ENCODE measurements at regions not wholly inside any gene's neighbourhood (a gene's known extent, or its start where the extent isn't known, plus 50 kb on each side); places are given as distances from the start of the nearest gene placed in this dataset.

DNA sequence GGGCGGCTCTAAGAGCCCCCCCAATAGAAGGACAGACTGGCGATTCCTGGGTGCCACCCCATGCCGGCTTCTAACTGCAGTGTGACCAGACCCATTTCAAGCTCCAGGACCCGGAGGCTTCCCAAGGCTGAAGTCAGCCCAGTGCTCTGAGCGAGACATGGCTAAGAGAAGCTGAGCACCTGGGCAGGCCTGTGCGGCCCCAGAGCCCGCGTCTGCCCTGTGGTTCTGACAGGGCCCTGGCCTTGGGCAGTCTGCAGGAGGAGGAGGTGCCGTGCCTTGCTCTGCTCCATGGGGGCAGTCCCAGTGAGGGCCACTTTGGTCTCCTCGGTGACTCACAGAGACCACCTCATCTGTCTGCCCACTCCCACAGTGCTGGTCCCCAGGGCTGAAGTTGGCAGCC is 1314.2 kb downstream of the BRD1 start:
- Histone ChIP-seq H4K20me1 (ENCODE audit: insufficient read depth) (no peaks in the 10 kb centered on the region), H2AFZ (ENCODE audit: low read depth, low read length, poor library complexity, severe bottlenecking) (no peak overlapping the region), H3K27me3 (ENCODE audit: insufficient read depth, low read length) (no peaks in the 10 kb centered on the region), H3K36me3 (ENCODE audit: control insufficient read depth in 1 of 2, insufficient read depth in 2 of 2, low read length in 2 of 2) (no peaks in the 10 kb centered on the region), H3K9me2 (ENCODE audit: insufficient read depth) (no peaks in the 10 kb centered on the region), H3K4me2 (ENCODE audit: low read length) (no peak overlapping the region), H3K79me2 (ENCODE audit: insufficient read depth, low read length) (no peaks in the 10 kb centered on the region), H3K9ac (ENCODE audit: low read length) (no peak overlapping the region), H3K4me1 (ENCODE audit: control insufficient read depth in 1 of 2, insufficient read depth in 2 of 2, low read length in 2 of 2) (no peaks in the 10 kb centered on the region), H3K9me3 (ENCODE audit: control insufficient read depth in 1 of 2, insufficient read depth in 1 of 2, low read depth in 1 of 2, low read length in 2 of 2) (no peaks in the 10 kb centered on the region), H3K4me3 (replicated peaks in 1 of 2; ENCODE audit: low read depth in 1 of 2, low read length in 2 of 2) (no peak overlapping the region), H3K27ac (ENCODE audit: low read depth, low read length) (no peak overlapping the region)
- TF ChIP-seq, protein P1, sequence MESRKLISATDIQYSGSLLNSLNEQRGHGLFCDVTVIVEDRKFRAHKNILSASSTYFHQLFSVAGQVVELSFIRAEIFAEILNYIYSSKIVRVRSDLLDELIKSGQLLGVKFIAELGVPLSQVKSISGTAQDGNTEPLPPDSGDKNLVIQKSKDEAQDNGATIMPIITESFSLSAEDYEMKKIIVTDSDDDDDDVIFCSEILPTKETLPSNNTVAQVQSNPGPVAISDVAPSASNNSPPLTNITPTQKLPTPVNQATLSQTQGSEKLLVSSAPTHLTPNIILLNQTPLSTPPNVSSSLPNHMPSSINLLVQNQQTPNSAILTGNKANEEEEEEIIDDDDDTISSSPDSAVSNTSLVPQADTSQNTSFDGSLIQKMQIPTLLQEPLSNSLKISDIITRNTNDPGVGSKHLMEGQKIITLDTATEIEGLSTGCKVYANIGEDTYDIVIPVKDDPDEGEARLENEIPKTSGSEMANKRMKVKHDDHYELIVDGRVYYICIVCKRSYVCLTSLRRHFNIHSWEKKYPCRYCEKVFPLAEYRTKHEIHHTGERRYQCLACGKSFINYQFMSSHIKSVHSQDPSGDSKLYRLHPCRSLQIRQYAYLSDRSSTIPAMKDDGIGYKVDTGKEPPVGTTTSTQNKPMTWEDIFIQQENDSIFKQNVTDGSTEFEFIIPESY (IDR thresholded peaks at IDR 0.05; ENCODE audit: extremely low read depth, insufficient replicate concordance, low read length): no peak
- TF ChIP-seq ZFX (IDR thresholded peaks at IDR 0.05) (no peak), EZH2phosphoT487 (IDR thresholded peaks at IDR 0.05; ENCODE audit: borderline replicate concordance) (no peak), EGR1 (IDR thresholded peaks at IDR 0.05; ENCODE audit: low read depth) (no peak), CEBPB (IDR thresholded peaks at IDR 0.05; ENCODE audit: low read depth) (no peak), CBX3 (IDR thresholded peaks at IDR 0.05; ENCODE audit: low read depth) (no peak), YY1 (IDR thresholded peaks at IDR 0.05; ENCODE audit: extremely low read depth, insufficient replicate concordance, low read depth, low read length) (no peak), ZNF274 (IDR thresholded peaks at IDR 0.05; ENCODE audit: low read depth, low read length) (no peak), SIN3A (IDR thresholded peaks at IDR 0.05; ENCODE audit: low read depth) (no peak), JUND (IDR thresholded peaks at IDR 0.05) (no peak), FOSL1 (IDR thresholded peaks at IDR 0.05; ENCODE audit: low read depth) (no peak), ELF1 (IDR thresholded peaks at IDR 0.05; ENCODE audit: borderline replicate concordance, low read depth) (no peak), POLR2A (IDR thresholded peaks at IDR 0.05; ENCODE audit: borderline replicate concordance, extremely low read depth, insufficient read depth, insufficient read length) (no peak), POLR2AphosphoS5 (IDR thresholded peaks at IDR 0.05; ENCODE audit: low read depth, low read length) (no peak), TCF7L2 (IDR thresholded peaks at IDR 0.05; ENCODE audit: borderline replicate concordance, extremely low read depth, insufficient read depth, insufficient read length) (no peak)
- TF ChIP-seq, protein P2, sequence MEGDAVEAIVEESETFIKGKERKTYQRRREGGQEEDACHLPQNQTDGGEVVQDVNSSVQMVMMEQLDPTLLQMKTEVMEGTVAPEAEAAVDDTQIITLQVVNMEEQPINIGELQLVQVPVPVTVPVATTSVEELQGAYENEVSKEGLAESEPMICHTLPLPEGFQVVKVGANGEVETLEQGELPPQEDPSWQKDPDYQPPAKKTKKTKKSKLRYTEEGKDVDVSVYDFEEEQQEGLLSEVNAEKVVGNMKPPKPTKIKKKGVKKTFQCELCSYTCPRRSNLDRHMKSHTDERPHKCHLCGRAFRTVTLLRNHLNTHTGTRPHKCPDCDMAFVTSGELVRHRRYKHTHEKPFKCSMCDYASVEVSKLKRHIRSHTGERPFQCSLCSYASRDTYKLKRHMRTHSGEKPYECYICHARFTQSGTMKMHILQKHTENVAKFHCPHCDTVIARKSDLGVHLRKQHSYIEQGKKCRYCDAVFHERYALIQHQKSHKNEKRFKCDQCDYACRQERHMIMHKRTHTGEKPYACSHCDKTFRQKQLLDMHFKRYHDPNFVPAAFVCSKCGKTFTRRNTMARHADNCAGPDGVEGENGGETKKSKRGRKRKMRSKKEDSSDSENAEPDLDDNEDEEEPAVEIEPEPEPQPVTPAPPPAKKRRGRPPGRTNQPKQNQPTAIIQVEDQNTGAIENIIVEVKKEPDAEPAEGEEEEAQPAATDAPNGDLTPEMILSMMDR (IDR thresholded peaks at IDR 0.05 in 2 of 3, conservative IDR thresholded peaks at IDR 0.05 in 1 of 3; ENCODE audit: borderline replicate concordance in 1 of 3, insufficient read depth in 1 of 3, low read depth in 2 of 3, low read length in 2 of 3): no peak
- TF ChIP-seq, protein P3, sequence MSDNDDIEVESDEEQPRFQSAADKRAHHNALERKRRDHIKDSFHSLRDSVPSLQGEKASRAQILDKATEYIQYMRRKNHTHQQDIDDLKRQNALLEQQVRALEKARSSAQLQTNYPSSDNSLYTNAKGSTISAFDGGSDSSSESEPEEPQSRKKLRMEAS (IDR thresholded peaks at IDR 0.05): no peak
- TF ChIP-seq, protein P4, sequence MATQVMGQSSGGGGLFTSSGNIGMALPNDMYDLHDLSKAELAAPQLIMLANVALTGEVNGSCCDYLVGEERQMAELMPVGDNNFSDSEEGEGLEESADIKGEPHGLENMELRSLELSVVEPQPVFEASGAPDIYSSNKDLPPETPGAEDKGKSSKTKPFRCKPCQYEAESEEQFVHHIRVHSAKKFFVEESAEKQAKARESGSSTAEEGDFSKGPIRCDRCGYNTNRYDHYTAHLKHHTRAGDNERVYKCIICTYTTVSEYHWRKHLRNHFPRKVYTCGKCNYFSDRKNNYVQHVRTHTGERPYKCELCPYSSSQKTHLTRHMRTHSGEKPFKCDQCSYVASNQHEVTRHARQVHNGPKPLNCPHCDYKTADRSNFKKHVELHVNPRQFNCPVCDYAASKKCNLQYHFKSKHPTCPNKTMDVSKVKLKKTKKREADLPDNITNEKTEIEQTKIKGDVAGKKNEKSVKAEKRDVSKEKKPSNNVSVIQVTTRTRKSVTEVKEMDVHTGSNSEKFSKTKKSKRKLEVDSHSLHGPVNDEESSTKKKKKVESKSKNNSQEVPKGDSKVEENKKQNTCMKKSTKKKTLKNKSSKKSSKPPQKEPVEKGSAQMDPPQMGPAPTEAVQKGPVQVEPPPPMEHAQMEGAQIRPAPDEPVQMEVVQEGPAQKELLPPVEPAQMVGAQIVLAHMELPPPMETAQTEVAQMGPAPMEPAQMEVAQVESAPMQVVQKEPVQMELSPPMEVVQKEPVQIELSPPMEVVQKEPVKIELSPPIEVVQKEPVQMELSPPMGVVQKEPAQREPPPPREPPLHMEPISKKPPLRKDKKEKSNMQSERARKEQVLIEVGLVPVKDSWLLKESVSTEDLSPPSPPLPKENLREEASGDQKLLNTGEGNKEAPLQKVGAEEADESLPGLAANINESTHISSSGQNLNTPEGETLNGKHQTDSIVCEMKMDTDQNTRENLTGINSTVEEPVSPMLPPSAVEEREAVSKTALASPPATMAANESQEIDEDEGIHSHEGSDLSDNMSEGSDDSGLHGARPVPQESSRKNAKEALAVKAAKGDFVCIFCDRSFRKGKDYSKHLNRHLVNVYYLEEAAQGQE (IDR thresholded peaks at IDR 0.05; ENCODE audit: low read depth): no peak
- TF ChIP-seq, protein P5, sequence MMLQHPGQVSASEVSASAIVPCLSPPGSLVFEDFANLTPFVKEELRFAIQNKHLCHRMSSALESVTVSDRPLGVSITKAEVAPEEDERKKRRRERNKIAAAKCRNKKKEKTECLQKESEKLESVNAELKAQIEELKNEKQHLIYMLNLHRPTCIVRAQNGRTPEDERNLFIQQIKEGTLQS (IDR thresholded peaks at IDR 0.05): no peak
- intact Hi-C loops (cut with micrococcal nuclease): no loop called here
- ChIA-PET POLR2A (no interaction called here), RAD21 (ENCODE audit: low non-redundant PET in 1 of 2, low total read pairs in 2 of 2, uncharacterized antibody in 2 of 2, unreplicated experiment in 2 of 2) (no interaction called here), CTCF (no interaction called here)
- no TSS peak for BruUV-seq (replicated peaks)
- DNase-seq (ENCODE audit: low read depth, low spot score): no peak
- ATAC-seq: no peak
